NT2/D1 (cell line): ENCODE measurements at regions not wholly inside any gene's neighbourhood (a gene's known extent, or its start where the extent isn't known, plus 50 kb on each side); places are given as distances from the start of the nearest gene placed in this dataset.

Experiments
- SUZ12 ChIP-seq: IDR thresholded peaks from 2 replicates; pipeline ENCODE4 v1.6.1; 2011; ENCODE audit not compliant: insufficient read length, insufficient read depth; ENCODE audit errors: extremely low read depth
- YY1 ChIP-seq: IDR thresholded peaks from 2 replicates; pipeline ENCODE4 v1.6.1; 2011; ENCODE audit not compliant: insufficient read length, insufficient read depth
- ZNF274 ChIP-seq: IDR thresholded peaks from 2 replicates; pipeline ENCODE4 v1.6.1; 2011; ENCODE audit warnings: mild to moderate bottlenecking, low read depth, low read length

DNA sequence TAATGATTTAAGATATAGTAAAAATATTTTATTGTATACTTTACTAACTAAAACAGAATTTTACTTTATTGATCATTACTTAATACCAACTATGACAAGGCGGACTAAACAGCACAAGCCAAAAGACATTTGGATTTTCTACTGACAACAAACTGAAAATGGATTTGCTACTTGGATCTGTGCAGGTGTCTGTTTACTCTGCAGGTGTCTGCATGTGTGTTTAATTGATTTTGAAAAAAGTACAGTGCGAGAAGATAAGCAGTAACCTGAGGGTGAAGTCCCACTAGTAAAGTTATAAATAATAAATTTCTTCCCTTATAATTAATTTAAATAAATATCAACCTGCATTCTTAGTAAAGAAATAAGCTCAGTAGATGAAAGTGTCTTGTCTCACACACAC is 696.8 kb upstream of the MBL2 start:
- TF ChIP-seq YY1, result no peak
- TF ChIP-seq ZNF274, result no peak
- no peak for TF ChIP-seq SUZ12
